ENCODE measurements at regions not wholly inside any gene's neighbourhood (a gene's known extent, or its start where the extent isn't known, plus 50 kb on each side); places are given as distances from the start of the nearest gene placed in this dataset.

GRCh38 chr11:38100836-38101462, 1502.9 kb upstream of the RAG2 start:
- no peak for DNase-seq (ENCODE audit: low read depth in 1 of 2, low spot score in 1 of 2)
- no peaks in the 10 kb centered on the region for H3K27me3 ChIP-seq (ENCODE audit: insufficient read depth, poor library complexity, severe bottlenecking)
- H3K4me3 ChIP-seq (replicated peaks; ENCODE audit: insufficient read depth, low read length), result no peak overlapping the region
- no peak overlapping the region for H3K27ac ChIP-seq (replicated peaks)
- no peak for TF ChIP-seq SPI1 (IDR thresholded peaks at IDR 0.05; ENCODE audit: borderline replicate concordance, low read depth)
- TF ChIP-seq GABPA (IDR thresholded peaks at IDR 0.05; ENCODE audit: low read depth), result no peak
- TF ChIP-seq CTCF (IDR thresholded peaks at IDR 0.05; ENCODE audit: insufficient read depth, low read length), result no peak
- TF ChIP-seq POLR2AphosphoS5 (IDR thresholded peaks at IDR 0.05; ENCODE audit: low read depth), result no peak
- no peak for TF ChIP-seq REST (IDR thresholded peaks at IDR 0.05; ENCODE audit: insufficient replicate concordance, low read depth)

- H3K27me3 ChIP-seq (ENCODE audit: insufficient read depth, poor library complexity, severe bottlenecking), result no peaks in the 10 kb centered on the region
- H3K4me3 ChIP-seq (replicated peaks; ENCODE audit: insufficient read depth, low read length), result no peak overlapping the region
- no peak for DNase-seq (ENCODE audit: low read depth in 1 of 2, low spot score in 1 of 2)
- no peak overlapping the region for H3K27ac ChIP-seq (replicated peaks)
- no peak for TF ChIP-seq CTCF (IDR thresholded peaks at IDR 0.05; ENCODE audit: insufficient read depth, low read length)
- no peak for TF ChIP-seq GABPA (IDR thresholded peaks at IDR 0.05; ENCODE audit: low read depth)
- no peak for TF ChIP-seq SPI1 (IDR thresholded peaks at IDR 0.05; ENCODE audit: borderline replicate concordance, low read depth)
- no peak for TF ChIP-seq REST (IDR thresholded peaks at IDR 0.05; ENCODE audit: insufficient replicate concordance, low read depth)
- no peak for TF ChIP-seq POLR2AphosphoS5 (IDR thresholded peaks at IDR 0.05; ENCODE audit: low read depth)
Measured at GRCh38 chr11:38095268-38095667, 1497.2 kb upstream of the RAG2 start.

DNA sequence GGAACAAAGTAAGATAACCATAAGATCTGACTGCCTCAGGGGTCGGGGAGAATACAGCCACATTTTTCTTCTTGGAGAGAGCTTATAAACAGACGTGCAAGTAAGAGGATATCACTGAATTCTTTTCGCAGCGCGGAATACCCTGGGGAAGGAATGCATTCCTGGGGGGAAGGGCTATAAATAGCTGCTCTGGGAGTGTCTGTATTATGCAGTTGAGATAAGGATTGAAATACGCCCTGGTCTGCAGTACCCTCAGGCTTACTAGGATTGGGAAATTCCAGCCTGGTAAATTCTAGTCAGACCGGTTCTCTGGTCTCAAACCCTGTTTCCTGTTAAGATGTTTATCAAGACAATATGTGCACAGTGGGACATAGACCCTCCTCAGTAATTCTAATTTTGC, 1491.7 kb upstream of the RAG2 start:
- no peak for DNase-seq (ENCODE audit: low read depth in 1 of 2, low spot score in 1 of 2)
- H3K27ac ChIP-seq (replicated peaks), result no peak overlapping the region
- H3K27me3 ChIP-seq (ENCODE audit: insufficient read depth, poor library complexity, severe bottlenecking), result no peaks in the 10 kb centered on the region
- no peak for TF ChIP-seq SPI1 (IDR thresholded peaks at IDR 0.05; ENCODE audit: borderline replicate concordance, low read depth)
- TF ChIP-seq CTCF (IDR thresholded peaks at IDR 0.05; ENCODE audit: insufficient read depth, low read length), result no peak
- TF ChIP-seq REST (IDR thresholded peaks at IDR 0.05; ENCODE audit: insufficient replicate concordance, low read depth), result no peak
- TF ChIP-seq GABPA (IDR thresholded peaks at IDR 0.05; ENCODE audit: low read depth), result no peak
- no peak for TF ChIP-seq POLR2AphosphoS5 (IDR thresholded peaks at IDR 0.05; ENCODE audit: low read depth)
- H3K4me3 ChIP-seq (replicated peaks; ENCODE audit: insufficient read depth, low read length), result no peak overlapping the region

Data from HL-60 (cell line).